ENCODE measurements at regions not wholly inside any gene's neighbourhood (a gene's known extent, or its start where the extent isn't known, plus 50 kb on each side); places are given as distances from the start of the nearest gene placed in this dataset.

GRCh38 chr1:58919226-58919958 lies 135.5 kb upstream of the JUN start:
- DNase-seq: no peak

GRCh38 chr1:58919959-58920321 lies 136.1 kb upstream of the JUN start:
- no peak for DNase-seq

- DNase-seq: no peak
Observed at GRCh38 chr1:58921342-58921741, 137.5 kb upstream of the JUN start.

GRCh38 chr1:58921751-58922150 lies 137.9 kb upstream of the JUN start:
- no peak for DNase-seq

- DNase-seq: peak; percentile 51
Observed at GRCh38 chr1:58922302-58923089, 138.6 kb upstream of the JUN start.

- DNase-seq: no peak
Observed at GRCh38 chr1:58923090-58923470, 139.2 kb upstream of the JUN start.

GRCh38 chr1:58924016-58924565 lies 140.2 kb upstream of the JUN start:
- DNase-seq: no peak

GRCh38 chr1:58924821-58925220 lies 141.0 kb upstream of the JUN start:
- DNase-seq: no peak

- DNase-seq: no peak
Observed at GRCh38 chr1:58925247-58925646, 141.4 kb upstream of the JUN start.

GRCh38 chr1:58926152-58926551 lies 142.3 kb upstream of the JUN start:
- DNase-seq: no peak

GRCh38 chr1:58927041-58927721 lies 143.3 kb upstream of the JUN start:
- DNase-seq: no peak

- no peak for DNase-seq
Observed at GRCh38 chr1:58927722-58928085, 143.9 kb upstream of the JUN start.

- DNase-seq: no peak
Observed at GRCh38 chr1:58928514-58928913, 144.7 kb upstream of the JUN start.

- DNase-seq: no peak
Observed at GRCh38 chr1:58929671-58930325, 146.0 kb upstream of the JUN start.

GRCh38 chr1:58931024-58931423 lies 147.2 kb upstream of the JUN start:
- DNase-seq: no peak

- DNase-seq: no peak
Observed at GRCh38 chr1:58931756-58932155, 147.9 kb upstream of the JUN start.

GRCh38 chr1:58932859-58933598 lies 149.2 kb upstream of the JUN start:
- DNase-seq: no peak

GRCh38 chr1:58933599-58933926 lies 149.7 kb upstream of the JUN start:
- no peak for DNase-seq

GRCh38 chr1:58934706-58935105 lies 150.9 kb upstream of the JUN start:
- DNase-seq: no peak

GRCh38 chr1:58936973-58937372 lies 153.1 kb upstream of the JUN start:
- DNase-seq: no peak

GRCh38 chr1:58939146-58939545 lies 155.3 kb upstream of the JUN start:
- DNase-seq: no peak

- no peak for DNase-seq
Observed at GRCh38 chr1:58939666-58940370, 156.0 kb upstream of the JUN start.

All from activated CD4-positive, alpha-beta T cell treated with anti-CD3 and anti-CD28 coated beads, Interleukin-2, amount 50 U/mL, for 16 hours (primary cell).